HUES48 (cell line): ENCODE measurements at regions not wholly inside any gene's neighbourhood (a gene's known extent, or its start where the extent isn't known, plus 50 kb on each side); places are given as distances from the start of the nearest gene placed in this dataset.

Experiments
- H3K27ac ChIP-seq: one replicate; pipeline ENCODE4 v1.7.0; 2013; ENCODE audit warnings: low read depth, low read length, inconsistent platforms
- H3K27me3 ChIP-seq: 2 replicates; pipeline ENCODE4 v1.6.1; 2013; ENCODE audit warnings: mild to moderate bottlenecking, low read length; ENCODE audit not compliant: control insufficient read depth, insufficient read depth
- H3K36me3 ChIP-seq: 2 replicates; pipeline ENCODE4 v1.6.1; 2013; ENCODE audit warnings: low read length; ENCODE audit not compliant: control insufficient read depth, insufficient read depth
- H3K4me1 ChIP-seq: 2 replicates; pipeline ENCODE4 v1.6.1; 2013; ENCODE audit warnings: mild to moderate bottlenecking, low read length; ENCODE audit not compliant: control insufficient read depth, insufficient read depth
- H3K4me3 ChIP-seq: 2 replicates; pipeline ENCODE4 v1.5.1; 2013; ENCODE audit warnings: mild to moderate bottlenecking, low read depth, low read length
- H3K9ac ChIP-seq: 2 replicates; pipeline ENCODE4 v1.6.1; 2013; ENCODE audit warnings: mild to moderate bottlenecking, low read depth, low read length, moderate library complexity
- H3K9me3 ChIP-seq: 2 replicates; pipeline ENCODE4 v1.6.1; 2013; ENCODE audit warnings: low read length; ENCODE audit not compliant: control insufficient read depth, insufficient read depth

GRCh38 chr10:44843484-44843883 lies 67.7 kb upstream of the TMEM72 start:
- Histone ChIP-seq H3K27ac (no peak overlapping the region), H3K9me3 (no peaks in the 10 kb centered on the region), H3K4me1 (no peaks in the 10 kb centered on the region), H3K36me3 (no peaks in the 10 kb centered on the region), H3K9ac (no peak overlapping the region), H3K4me3 (no peak overlapping the region), H3K27me3 (no peaks in the 10 kb centered on the region)

GRCh38 chr10:44845361-44846175 lies 65.6 kb upstream of the TMEM72 start:
- no peaks in the 10 kb centered on the region for H3K9me3 ChIP-seq
- no peak overlapping the region for H3K4me3 ChIP-seq
- no peaks in the 10 kb centered on the region for H3K4me1 ChIP-seq
- no peak overlapping the region for H3K9ac ChIP-seq
- no peak overlapping the region for H3K27ac ChIP-seq
- no peaks in the 10 kb centered on the region for H3K27me3 ChIP-seq
- H3K36me3 ChIP-seq, result no peaks in the 10 kb centered on the region

GRCh38 chr10:44847110-44847509 lies 64.0 kb upstream of the TMEM72 start:
- no peak overlapping the region for H3K9ac ChIP-seq
- H3K27me3 ChIP-seq, result no peaks in the 10 kb centered on the region
- no peaks in the 10 kb centered on the region for H3K4me1 ChIP-seq
- H3K9me3 ChIP-seq, result no peaks in the 10 kb centered on the region
- H3K4me3 ChIP-seq, result no peak overlapping the region
- H3K36me3 ChIP-seq, result no peaks in the 10 kb centered on the region
- H3K27ac ChIP-seq, result no peak overlapping the region

GRCh38 chr10:44848211-44848610 lies 62.9 kb upstream of the TMEM72 start:
- Histone ChIP-seq H3K27ac (no peak overlapping the region), H3K9ac (no peak overlapping the region), H3K36me3 (no peaks in the 10 kb centered on the region), H3K4me1 (no peaks in the 10 kb centered on the region), H3K4me3 (no peak overlapping the region), H3K9me3 (no peaks in the 10 kb centered on the region), H3K27me3 (no peaks in the 10 kb centered on the region)

GRCh38 chr10:44849936-44850335 lies 61.2 kb upstream of the TMEM72 start:
- H3K9me3 ChIP-seq, result no peaks in the 10 kb centered on the region
- no peaks in the 10 kb centered on the region for H3K27me3 ChIP-seq
- H3K27ac ChIP-seq, result no peak overlapping the region
- H3K36me3 ChIP-seq, result no peaks in the 10 kb centered on the region
- no peak overlapping the region for H3K9ac ChIP-seq
- H3K4me3 ChIP-seq, result no peak overlapping the region
- H3K4me1 ChIP-seq, result no peaks in the 10 kb centered on the region

GRCh38 chr10:44850356-44850934 lies 60.7 kb upstream of the TMEM72 start:
- no peaks in the 10 kb centered on the region for H3K9me3 ChIP-seq
- no peak overlapping the region for H3K9ac ChIP-seq
- H3K27me3 ChIP-seq, result no peaks in the 10 kb centered on the region; the same call in 1 of the 2 replicates
- H3K36me3 ChIP-seq, result no peaks in the 10 kb centered on the region
- no peak overlapping the region for H3K4me3 ChIP-seq
- no peak overlapping the region for H3K27ac ChIP-seq
- H3K4me1 ChIP-seq, result no peaks in the 10 kb centered on the region

- no peak overlapping the region for H3K4me3 ChIP-seq
- H3K4me1 ChIP-seq, result no peaks in the 10 kb centered on the region
- H3K9me3 ChIP-seq, result no peaks in the 10 kb centered on the region
- H3K27me3 ChIP-seq, result no peaks in the 10 kb centered on the region; the same call in 1 of the 2 replicates
- no peak overlapping the region for H3K27ac ChIP-seq
- no peaks in the 10 kb centered on the region for H3K36me3 ChIP-seq
- H3K9ac ChIP-seq, result no peak overlapping the region
Observed at GRCh38 chr10:44851413-44851812, 59.7 kb upstream of the TMEM72 start.

GRCh38 chr10:44851881-44852280 lies 59.3 kb upstream of the TMEM72 start:
- Histone ChIP-seq H3K27ac (no peak overlapping the region), H3K4me3 (no peak overlapping the region), H3K9me3 (no peaks in the 10 kb centered on the region), H3K27me3 (no peaks in the 10 kb centered on the region; the same call in 1 of the 2 replicates), H3K36me3 (no peaks in the 10 kb centered on the region), H3K9ac (no peak overlapping the region), H3K4me1 (peaks cover under 1% of the 10 kb centered on the region; the same call in 1 of the 2 replicates)

GRCh38 chr10:44853148-44853734 lies 57.9 kb upstream of the TMEM72 start:
- no peaks in the 10 kb centered on the region for H3K36me3 ChIP-seq
- no peak overlapping the region for H3K9ac ChIP-seq
- H3K9me3 ChIP-seq, result no peaks in the 10 kb centered on the region
- peaks cover 12% of the 10 kb centered on the region for H3K4me1 ChIP-seq
- no peaks in the 10 kb centered on the region; the same call in 1 of the 2 replicates for H3K27me3 ChIP-seq
- no peak overlapping the region for H3K27ac ChIP-seq
- no peak overlapping the region for H3K4me3 ChIP-seq

- Histone ChIP-seq H3K9me3 (no peaks in the 10 kb centered on the region), H3K36me3 (no peaks in the 10 kb centered on the region), H3K4me1 (peaks cover 12% of the 10 kb centered on the region), H3K9ac (no peak overlapping the region), H3K27me3 (no peaks in the 10 kb centered on the region; the same call in 1 of the 2 replicates), H3K4me3 (no peak overlapping the region), H3K27ac (no peak overlapping the region)
Observed at GRCh38 chr10:44853796-44854195, 57.3 kb upstream of the TMEM72 start.
